ENCODE measurements at regions not wholly inside any gene's neighbourhood (a gene's known extent, or its start where the extent isn't known, plus 50 kb on each side); places are given as distances from the start of the nearest gene placed in this dataset.

DNA sequence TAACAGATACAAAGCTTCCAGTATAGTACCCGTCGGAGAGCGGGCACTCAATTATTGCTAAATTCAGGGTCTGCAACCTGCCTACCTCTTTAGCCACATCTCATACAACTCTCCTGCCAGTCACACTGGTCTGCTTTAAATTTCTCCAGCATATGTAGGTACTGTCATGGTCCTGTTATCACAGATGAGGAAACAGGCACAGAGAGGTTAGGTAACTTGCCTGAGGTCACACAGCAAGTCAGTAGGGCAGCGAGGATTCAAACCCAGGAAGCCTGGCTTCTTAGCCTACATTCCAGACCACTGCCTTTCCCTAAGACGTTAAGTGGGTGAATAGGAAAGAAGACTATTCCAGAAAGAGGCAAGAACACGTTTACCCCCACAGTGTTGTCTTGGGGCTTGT is 186.0 kb upstream of the NFIB start:
- TF ChIP-seq, protein P1, sequence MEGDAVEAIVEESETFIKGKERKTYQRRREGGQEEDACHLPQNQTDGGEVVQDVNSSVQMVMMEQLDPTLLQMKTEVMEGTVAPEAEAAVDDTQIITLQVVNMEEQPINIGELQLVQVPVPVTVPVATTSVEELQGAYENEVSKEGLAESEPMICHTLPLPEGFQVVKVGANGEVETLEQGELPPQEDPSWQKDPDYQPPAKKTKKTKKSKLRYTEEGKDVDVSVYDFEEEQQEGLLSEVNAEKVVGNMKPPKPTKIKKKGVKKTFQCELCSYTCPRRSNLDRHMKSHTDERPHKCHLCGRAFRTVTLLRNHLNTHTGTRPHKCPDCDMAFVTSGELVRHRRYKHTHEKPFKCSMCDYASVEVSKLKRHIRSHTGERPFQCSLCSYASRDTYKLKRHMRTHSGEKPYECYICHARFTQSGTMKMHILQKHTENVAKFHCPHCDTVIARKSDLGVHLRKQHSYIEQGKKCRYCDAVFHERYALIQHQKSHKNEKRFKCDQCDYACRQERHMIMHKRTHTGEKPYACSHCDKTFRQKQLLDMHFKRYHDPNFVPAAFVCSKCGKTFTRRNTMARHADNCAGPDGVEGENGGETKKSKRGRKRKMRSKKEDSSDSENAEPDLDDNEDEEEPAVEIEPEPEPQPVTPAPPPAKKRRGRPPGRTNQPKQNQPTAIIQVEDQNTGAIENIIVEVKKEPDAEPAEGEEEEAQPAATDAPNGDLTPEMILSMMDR (IDR thresholded peaks at IDR 0.05), result no peak
- no peak for TF ChIP-seq EP300 (IDR thresholded peaks at IDR 0.05)
